ENCODE measurements at regions not wholly inside any gene's neighbourhood (a gene's known extent, or its start where the extent isn't known, plus 50 kb on each side); places are given as distances from the start of the nearest gene placed in this dataset.

DNA sequence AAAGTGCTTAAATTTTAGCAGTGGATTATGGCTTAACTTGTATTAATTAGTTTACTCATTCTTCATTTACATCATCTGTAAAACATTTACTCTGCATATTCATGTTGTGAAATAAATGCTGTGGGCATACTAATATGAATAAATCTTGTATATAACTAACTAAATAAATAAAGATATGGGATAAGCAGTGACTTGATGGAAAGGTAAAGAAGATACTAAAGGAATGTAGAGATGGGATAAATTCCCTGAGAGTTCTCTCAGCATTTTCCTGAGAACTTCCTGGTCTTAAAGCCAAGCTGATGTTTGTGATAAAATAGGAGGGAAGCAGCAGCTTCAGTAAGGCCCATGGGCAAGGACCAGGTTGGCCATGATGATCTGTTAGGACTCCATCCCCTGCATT lies 652.1 kb downstream of the RNF144B start:
- no peaks in the 10 kb centered on the region for H3K9me3 ChIP-seq (ENCODE audit: low read length)
- no peaks in the 10 kb centered on the region for H3K36me3 ChIP-seq (ENCODE audit: insufficient read depth, low read length)
- no peak overlapping the region for H3K4me2 ChIP-seq (ENCODE audit: low read length)
- H3F3A ChIP-seq (ENCODE audit: insufficient read depth, low read length, poor library complexity, severe bottlenecking), result no peaks in the 10 kb centered on the region
- no peak overlapping the region for H3K27ac ChIP-seq (ENCODE audit: low read length)
- H4K20me1 ChIP-seq (ENCODE audit: insufficient read depth), result no peaks in the 10 kb centered on the region
- H3K79me2 ChIP-seq (replicated peaks; ENCODE audit: insufficient read depth, low read length), result no peaks in the 10 kb centered on the region
- no peak overlapping the region for H2AFZ ChIP-seq (ENCODE audit: low read depth, low read length)
- no peak overlapping the region for H3K4me3 ChIP-seq (ENCODE audit: low read length)
- no peaks in the 10 kb centered on the region for H3K27me3 ChIP-seq (ENCODE audit: insufficient read depth, low read depth, low read length)
- H3K9ac ChIP-seq (ENCODE audit: low read length), result no peak overlapping the region
- TF ChIP-seq MXI1 (conservative IDR thresholded peaks at IDR 0.05; ENCODE audit: poor library complexity, severe bottlenecking) (no peak), SMC3 (conservative IDR thresholded peaks at IDR 0.05; ENCODE audit: poor library complexity) (no peak), RAD21 (conservative IDR thresholded peaks at IDR 0.05) (no peak), EZH2 (IDR thresholded peaks at IDR 0.05; ENCODE audit: borderline replicate concordance, insufficient read depth, low read length, poor library complexity, severe bottlenecking) (no peak), TAF1 (IDR thresholded peaks at IDR 0.05; ENCODE audit: low read depth) (no peak)
- TF ChIP-seq, protein P1, sequence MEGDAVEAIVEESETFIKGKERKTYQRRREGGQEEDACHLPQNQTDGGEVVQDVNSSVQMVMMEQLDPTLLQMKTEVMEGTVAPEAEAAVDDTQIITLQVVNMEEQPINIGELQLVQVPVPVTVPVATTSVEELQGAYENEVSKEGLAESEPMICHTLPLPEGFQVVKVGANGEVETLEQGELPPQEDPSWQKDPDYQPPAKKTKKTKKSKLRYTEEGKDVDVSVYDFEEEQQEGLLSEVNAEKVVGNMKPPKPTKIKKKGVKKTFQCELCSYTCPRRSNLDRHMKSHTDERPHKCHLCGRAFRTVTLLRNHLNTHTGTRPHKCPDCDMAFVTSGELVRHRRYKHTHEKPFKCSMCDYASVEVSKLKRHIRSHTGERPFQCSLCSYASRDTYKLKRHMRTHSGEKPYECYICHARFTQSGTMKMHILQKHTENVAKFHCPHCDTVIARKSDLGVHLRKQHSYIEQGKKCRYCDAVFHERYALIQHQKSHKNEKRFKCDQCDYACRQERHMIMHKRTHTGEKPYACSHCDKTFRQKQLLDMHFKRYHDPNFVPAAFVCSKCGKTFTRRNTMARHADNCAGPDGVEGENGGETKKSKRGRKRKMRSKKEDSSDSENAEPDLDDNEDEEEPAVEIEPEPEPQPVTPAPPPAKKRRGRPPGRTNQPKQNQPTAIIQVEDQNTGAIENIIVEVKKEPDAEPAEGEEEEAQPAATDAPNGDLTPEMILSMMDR (IDR thresholded peaks at IDR 0.05; ENCODE audit: poor library complexity, severe bottlenecking), result no peak
- TF ChIP-seq, protein P2, sequence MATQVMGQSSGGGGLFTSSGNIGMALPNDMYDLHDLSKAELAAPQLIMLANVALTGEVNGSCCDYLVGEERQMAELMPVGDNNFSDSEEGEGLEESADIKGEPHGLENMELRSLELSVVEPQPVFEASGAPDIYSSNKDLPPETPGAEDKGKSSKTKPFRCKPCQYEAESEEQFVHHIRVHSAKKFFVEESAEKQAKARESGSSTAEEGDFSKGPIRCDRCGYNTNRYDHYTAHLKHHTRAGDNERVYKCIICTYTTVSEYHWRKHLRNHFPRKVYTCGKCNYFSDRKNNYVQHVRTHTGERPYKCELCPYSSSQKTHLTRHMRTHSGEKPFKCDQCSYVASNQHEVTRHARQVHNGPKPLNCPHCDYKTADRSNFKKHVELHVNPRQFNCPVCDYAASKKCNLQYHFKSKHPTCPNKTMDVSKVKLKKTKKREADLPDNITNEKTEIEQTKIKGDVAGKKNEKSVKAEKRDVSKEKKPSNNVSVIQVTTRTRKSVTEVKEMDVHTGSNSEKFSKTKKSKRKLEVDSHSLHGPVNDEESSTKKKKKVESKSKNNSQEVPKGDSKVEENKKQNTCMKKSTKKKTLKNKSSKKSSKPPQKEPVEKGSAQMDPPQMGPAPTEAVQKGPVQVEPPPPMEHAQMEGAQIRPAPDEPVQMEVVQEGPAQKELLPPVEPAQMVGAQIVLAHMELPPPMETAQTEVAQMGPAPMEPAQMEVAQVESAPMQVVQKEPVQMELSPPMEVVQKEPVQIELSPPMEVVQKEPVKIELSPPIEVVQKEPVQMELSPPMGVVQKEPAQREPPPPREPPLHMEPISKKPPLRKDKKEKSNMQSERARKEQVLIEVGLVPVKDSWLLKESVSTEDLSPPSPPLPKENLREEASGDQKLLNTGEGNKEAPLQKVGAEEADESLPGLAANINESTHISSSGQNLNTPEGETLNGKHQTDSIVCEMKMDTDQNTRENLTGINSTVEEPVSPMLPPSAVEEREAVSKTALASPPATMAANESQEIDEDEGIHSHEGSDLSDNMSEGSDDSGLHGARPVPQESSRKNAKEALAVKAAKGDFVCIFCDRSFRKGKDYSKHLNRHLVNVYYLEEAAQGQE (IDR thresholded peaks at IDR 0.05; ENCODE audit: borderline replicate concordance), result no peak
- no peaks in the 10 kb centered on the region for H3K9me2 ChIP-seq (ENCODE audit: insufficient read depth, low read length)

DNA sequence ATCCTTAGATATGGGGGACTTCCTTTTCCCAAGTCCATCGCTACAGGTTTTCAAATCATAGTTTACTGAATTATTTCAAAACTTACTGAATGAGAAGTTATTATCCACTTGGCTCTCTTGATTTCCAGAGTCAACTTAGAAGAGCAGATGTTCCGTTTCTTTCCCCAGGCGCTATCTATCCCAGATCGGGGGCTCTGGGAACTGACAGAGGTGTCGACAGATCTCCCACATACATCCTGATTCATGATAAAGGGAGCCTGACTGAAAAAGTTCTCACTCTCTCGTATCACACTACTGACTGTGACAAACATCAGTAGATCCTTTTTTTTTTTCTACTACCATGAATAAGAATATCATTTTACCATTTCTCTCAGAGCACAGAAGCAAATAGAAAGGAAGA lies 654.8 kb downstream of the RNF144B start:
- no peak overlapping the region for H2AFZ ChIP-seq (ENCODE audit: low read depth, low read length)
- H3K27ac ChIP-seq (ENCODE audit: low read length), result no peak overlapping the region
- H3K9me3 ChIP-seq (ENCODE audit: low read length), result no peaks in the 10 kb centered on the region
- no peak for TF ChIP-seq POLR2AphosphoS5 (IDR thresholded peaks at IDR 0.05)
- TF ChIP-seq, protein P1 (IDR thresholded peaks at IDR 0.05; ENCODE audit: poor library complexity, severe bottlenecking), result no peak
- no peak for TF ChIP-seq TAF1 (IDR thresholded peaks at IDR 0.05; ENCODE audit: low read depth)
- TF ChIP-seq RAD21 (conservative IDR thresholded peaks at IDR 0.05), result no peak
- TF ChIP-seq, protein P2 (IDR thresholded peaks at IDR 0.05; ENCODE audit: borderline replicate concordance), result no peak
- TF ChIP-seq EZH2 (IDR thresholded peaks at IDR 0.05; ENCODE audit: borderline replicate concordance, insufficient read depth, low read length, poor library complexity, severe bottlenecking), result no peak
- no peak for TF ChIP-seq EP300 (conservative IDR thresholded peaks at IDR 0.05; ENCODE audit: poor library complexity, severe bottlenecking)
- TF ChIP-seq MXI1 (conservative IDR thresholded peaks at IDR 0.05; ENCODE audit: poor library complexity, severe bottlenecking), result no peak
- no peak for TF ChIP-seq SMC3 (conservative IDR thresholded peaks at IDR 0.05; ENCODE audit: poor library complexity)
- no peak overlapping the region for H3K4me2 ChIP-seq (ENCODE audit: low read length)
- H3K36me3 ChIP-seq (ENCODE audit: insufficient read depth, low read length), result no peaks in the 10 kb centered on the region
- no peaks in the 10 kb centered on the region for H3K9me2 ChIP-seq (ENCODE audit: insufficient read depth, low read length)
- no peak overlapping the region for H3K4me3 ChIP-seq (ENCODE audit: low read length)
- H3F3A ChIP-seq (ENCODE audit: insufficient read depth, low read length, poor library complexity, severe bottlenecking), result no peaks in the 10 kb centered on the region
- H3K79me2 ChIP-seq (replicated peaks; ENCODE audit: insufficient read depth, low read length), result no peaks in the 10 kb centered on the region
- no peak overlapping the region for H3K9ac ChIP-seq (ENCODE audit: low read length)
- no peaks in the 10 kb centered on the region for H4K20me1 ChIP-seq (ENCODE audit: insufficient read depth)
- H3K27me3 ChIP-seq (ENCODE audit: insufficient read depth, low read depth, low read length), result no peaks in the 10 kb centered on the region
